SH-SY5Y (cell line): ENCODE measurements at regions not wholly inside any gene's neighbourhood (a gene's known extent, or its start where the extent isn't known, plus 50 kb on each side); places are given as distances from the start of the nearest gene placed in this dataset.

Source experiments
- GATA2 ChIP-seq: IDR thresholded peaks from 2 replicates; pipeline ENCODE4 v1.6.1; 2011; ENCODE audit warnings: mild to moderate bottlenecking, low read depth, low read length
- GATA3 ChIP-seq: IDR thresholded peaks from 2 replicates; pipeline ENCODE4 v1.6.1; 2011; ENCODE audit warnings: low read depth, mild to moderate bottlenecking, low read length, moderate library complexity

GRCh38 chr18:38290229-38290628, 724.6 kb upstream of the CELF4 start:
- TF ChIP-seq GATA3 (no peak), GATA2 (no peak)
